ENCODE measurements at regions not wholly inside any gene's neighbourhood (a gene's known extent, or its start where the extent isn't known, plus 50 kb on each side); places are given as distances from the start of the nearest gene placed in this dataset.

DNA sequence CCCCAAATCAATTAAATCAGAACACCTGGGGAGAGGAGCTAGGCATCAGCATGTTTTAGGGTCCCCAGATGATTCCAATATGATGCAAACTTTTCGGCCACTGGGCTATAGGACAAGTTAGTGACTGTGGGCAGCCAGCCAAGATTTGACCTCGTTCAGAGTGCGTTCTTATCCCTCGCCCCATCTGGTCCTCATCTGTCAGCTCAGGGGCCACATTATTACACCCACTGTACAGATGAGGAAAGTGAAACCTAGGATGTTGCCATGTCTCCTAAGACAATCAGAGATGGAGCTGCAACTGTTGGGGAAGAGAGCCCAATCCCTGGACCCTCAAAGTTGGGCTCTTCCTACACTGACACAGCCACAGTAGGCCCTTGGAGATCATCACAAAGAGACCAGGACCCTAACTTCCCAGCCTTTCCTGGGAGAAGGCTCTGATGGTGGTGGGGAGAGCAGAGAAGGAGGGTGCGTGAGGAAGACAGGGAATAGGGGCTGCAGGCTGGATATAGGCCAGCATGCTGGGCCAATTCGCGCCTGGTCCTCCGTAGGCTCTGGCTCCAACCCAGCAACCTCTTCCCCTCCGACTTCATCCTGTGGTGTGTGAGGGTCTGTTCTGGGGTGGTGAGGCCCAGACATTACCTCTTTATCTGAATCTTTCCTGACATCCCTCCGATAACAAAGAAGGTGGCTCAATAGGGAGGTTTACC is 109.4 kb upstream of the ZMIZ1 start:
- peaks cover 32% of the 10 kb centered on the region for H3K4me1 Mint-ChIP-seq (ENCODE audit: low read depth, unreplicated experiment)

DNA sequence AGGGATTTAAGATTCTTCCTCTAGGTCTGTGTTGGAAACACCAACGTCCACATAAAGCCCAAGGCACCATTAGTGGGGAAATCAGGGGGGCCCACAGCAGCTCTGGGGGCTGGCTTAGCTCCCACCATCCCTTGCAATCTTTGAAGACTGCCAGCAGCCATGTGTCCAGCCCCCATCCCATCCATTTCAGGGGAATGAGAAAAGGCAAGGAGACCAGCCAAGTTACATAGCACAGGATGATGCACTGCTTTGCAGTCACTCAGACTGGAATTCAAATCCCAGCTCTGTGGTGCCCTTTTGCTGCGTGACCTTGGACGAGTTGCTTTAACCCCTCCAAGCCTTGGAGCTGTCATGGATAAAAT is 108.9 kb upstream of the ZMIZ1 start:
- CTCF ChIA-PET: no interaction called here

More for the DNA sequence above, 109.4 kb upstream of the ZMIZ1 start:
- Mint-ChIP-seq H3K4me3 (ENCODE audit: low read depth, unreplicated experiment) (no peak overlapping the region), H3K27ac (ENCODE audit: unreplicated experiment) (no peak overlapping the region), H3K9me3 (ENCODE audit: low read depth, unreplicated experiment) (no peaks in the 10 kb centered on the region), H3K36me3 (ENCODE audit: insufficient read depth, unreplicated experiment) (no peaks in the 10 kb centered on the region), H3K27me3 (ENCODE audit: unreplicated experiment) (no peaks in the 10 kb centered on the region)
- TF ChIP-seq, protein P1, sequence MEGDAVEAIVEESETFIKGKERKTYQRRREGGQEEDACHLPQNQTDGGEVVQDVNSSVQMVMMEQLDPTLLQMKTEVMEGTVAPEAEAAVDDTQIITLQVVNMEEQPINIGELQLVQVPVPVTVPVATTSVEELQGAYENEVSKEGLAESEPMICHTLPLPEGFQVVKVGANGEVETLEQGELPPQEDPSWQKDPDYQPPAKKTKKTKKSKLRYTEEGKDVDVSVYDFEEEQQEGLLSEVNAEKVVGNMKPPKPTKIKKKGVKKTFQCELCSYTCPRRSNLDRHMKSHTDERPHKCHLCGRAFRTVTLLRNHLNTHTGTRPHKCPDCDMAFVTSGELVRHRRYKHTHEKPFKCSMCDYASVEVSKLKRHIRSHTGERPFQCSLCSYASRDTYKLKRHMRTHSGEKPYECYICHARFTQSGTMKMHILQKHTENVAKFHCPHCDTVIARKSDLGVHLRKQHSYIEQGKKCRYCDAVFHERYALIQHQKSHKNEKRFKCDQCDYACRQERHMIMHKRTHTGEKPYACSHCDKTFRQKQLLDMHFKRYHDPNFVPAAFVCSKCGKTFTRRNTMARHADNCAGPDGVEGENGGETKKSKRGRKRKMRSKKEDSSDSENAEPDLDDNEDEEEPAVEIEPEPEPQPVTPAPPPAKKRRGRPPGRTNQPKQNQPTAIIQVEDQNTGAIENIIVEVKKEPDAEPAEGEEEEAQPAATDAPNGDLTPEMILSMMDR (IDR thresholded peaks at IDR 0.05; ENCODE audit: unreplicated experiment): no peak
- intact Hi-C loops (cut with micrococcal nuclease; ENCODE audit: unreplicated experiment): no loop called here
- CTCF ChIA-PET: no interaction called here
- no peak for DNase-seq
- BruUV-seq (replicated peaks): no TSS peak

DNA sequence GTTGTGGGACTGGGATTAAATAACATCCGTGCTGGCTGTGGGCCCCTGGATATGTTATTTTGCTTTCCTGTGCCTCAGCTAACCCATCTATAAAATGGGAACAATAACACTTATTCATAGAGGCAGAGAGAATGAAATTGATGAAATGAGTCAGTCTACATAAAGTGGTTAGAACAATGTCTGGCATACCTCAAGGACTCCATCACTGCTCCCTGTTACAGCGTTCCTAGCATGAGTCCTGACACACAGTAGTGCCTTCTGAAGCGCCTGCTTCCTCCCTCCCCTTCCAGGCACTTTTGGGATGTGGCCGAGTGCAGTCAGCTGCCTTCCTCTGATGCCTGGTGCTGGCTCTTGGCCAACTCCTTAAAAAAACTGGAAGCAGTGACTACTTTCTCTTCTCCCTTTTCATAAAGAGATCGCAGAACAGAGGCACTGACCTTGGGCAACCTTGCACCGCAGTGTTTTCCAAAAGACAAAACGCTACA is 108.4 kb upstream of the ZMIZ1 start:
- peaks cover 42% of the 10 kb centered on the region for H3K4me1 Mint-ChIP-seq (ENCODE audit: low read depth, unreplicated experiment)
- H3K27me3 Mint-ChIP-seq (ENCODE audit: unreplicated experiment): no peaks in the 10 kb centered on the region
- no peaks in the 10 kb centered on the region for H3K9me3 Mint-ChIP-seq (ENCODE audit: low read depth, unreplicated experiment)
- no peak overlapping the region for H3K4me3 Mint-ChIP-seq (ENCODE audit: low read depth, unreplicated experiment)
- intact Hi-C loops (cut with micrococcal nuclease; ENCODE audit: unreplicated experiment): no loop called here
- peak; percentile 24 for DNase-seq
- BruUV-seq (replicated peaks): no TSS peak
- TF ChIP-seq, protein P1 (IDR thresholded peaks at IDR 0.05; ENCODE audit: unreplicated experiment): no peak
- no peak overlapping the region for H3K27ac Mint-ChIP-seq (ENCODE audit: unreplicated experiment)
- peaks cover 6% of the 10 kb centered on the region for H3K36me3 Mint-ChIP-seq (ENCODE audit: insufficient read depth, unreplicated experiment)
- CTCF ChIA-PET: no interaction called here

More for the DNA sequence above, 108.9 kb upstream of the ZMIZ1 start:
- Mint-ChIP-seq H3K36me3 (ENCODE audit: insufficient read depth, unreplicated experiment) (peaks cover 2% of the 10 kb centered on the region), H3K27ac (ENCODE audit: unreplicated experiment) (no peak overlapping the region), H3K9me3 (ENCODE audit: low read depth, unreplicated experiment) (no peaks in the 10 kb centered on the region), H3K4me1 (ENCODE audit: low read depth, unreplicated experiment) (peaks cover 37% of the 10 kb centered on the region), H3K27me3 (ENCODE audit: unreplicated experiment) (no peaks in the 10 kb centered on the region), H3K4me3 (ENCODE audit: low read depth, unreplicated experiment) (no peak overlapping the region)
- BruUV-seq (replicated peaks): no TSS peak
- DNase-seq: no peak
- TF ChIP-seq, protein P1 (IDR thresholded peaks at IDR 0.05; ENCODE audit: unreplicated experiment): no peak
- intact Hi-C loops (cut with micrococcal nuclease; ENCODE audit: unreplicated experiment): no loop called here

DNA sequence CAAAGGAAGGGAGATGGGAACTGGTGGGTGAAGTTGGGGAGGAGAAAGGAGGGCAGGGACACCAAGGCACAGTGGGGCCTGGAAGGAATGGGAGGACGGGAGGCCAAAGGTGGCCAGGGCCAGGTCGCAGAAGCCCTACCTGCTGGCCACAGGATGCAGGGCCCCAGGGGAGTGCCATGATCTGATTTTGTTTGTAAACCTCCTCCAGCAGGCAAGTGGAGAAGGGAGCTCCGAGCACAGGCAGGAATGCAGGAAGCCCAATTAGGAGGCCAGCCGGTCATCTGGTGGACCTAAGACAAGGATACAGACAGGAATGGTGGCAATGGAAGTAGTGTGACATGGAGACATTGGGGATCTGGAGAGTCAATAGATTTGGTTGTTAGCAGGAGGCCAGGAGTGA is 107.0 kb upstream of the ZMIZ1 start:
- CTCF ChIA-PET: interaction anchor here (1.0 to 1.3 kb wide), 3 partner anchors 20 to 126 kb away, joined by 3 to 5 read pairs (median 3); no protein-coding TSS in a partner anchor

More for the DNA sequence above, 107.0 kb upstream of the ZMIZ1 start:
- Mint-ChIP-seq H3K36me3 (ENCODE audit: insufficient read depth, unreplicated experiment) (peaks cover 9% of the 10 kb centered on the region), H3K27ac (ENCODE audit: unreplicated experiment) (no peak overlapping the region), H3K4me1 (ENCODE audit: low read depth, unreplicated experiment) (peaks cover 56% of the 10 kb centered on the region), H3K9me3 (ENCODE audit: low read depth, unreplicated experiment) (no peaks in the 10 kb centered on the region), H3K4me3 (ENCODE audit: low read depth, unreplicated experiment) (no peak overlapping the region), H3K27me3 (ENCODE audit: unreplicated experiment) (no peaks in the 10 kb centered on the region)
- intact Hi-C loops (cut with micrococcal nuclease; ENCODE audit: unreplicated experiment): no loop called here
- DNase-seq: no peak
- TF ChIP-seq, protein P1 (IDR thresholded peaks at IDR 0.05; ENCODE audit: unreplicated experiment): no peak
- BruUV-seq (replicated peaks): no TSS peak
